ENCODE measurements at regions not wholly inside any gene's neighbourhood (a gene's known extent, or its start where the extent isn't known, plus 50 kb on each side); places are given as distances from the start of the nearest gene placed in this dataset.

DNA sequence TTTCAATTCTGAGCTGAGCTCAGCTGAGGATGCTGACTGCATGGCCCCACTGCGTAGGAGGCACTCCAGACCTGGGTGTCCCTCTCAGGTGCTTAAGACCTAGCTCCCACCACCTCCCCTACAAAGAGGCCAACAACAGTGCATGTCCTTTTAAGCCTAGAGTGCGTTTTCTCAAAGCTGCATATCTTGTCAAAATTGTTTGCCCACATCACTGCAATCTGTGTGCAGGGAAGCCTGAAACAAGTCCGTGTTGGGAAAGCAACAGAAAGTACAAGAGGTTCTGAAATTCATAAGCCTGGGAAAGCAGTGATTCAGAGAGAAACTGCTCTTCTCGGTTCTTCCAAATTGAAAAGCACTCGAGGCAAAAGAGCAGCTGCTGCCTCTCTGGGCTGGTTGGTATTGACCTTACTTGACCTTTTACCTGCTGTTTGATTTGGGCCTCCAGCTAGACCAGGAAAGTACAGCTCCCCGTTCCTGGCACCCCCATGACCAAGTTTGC lies 238.4 kb downstream of the NR2F1-AS1 start:
- ATAC-seq (peak; percentile 36; the same call in 2 of the 3 replicates), DNase-seq (ENCODE audit: low spot score) (no peak)
- Mint-ChIP-seq H3K4me3 (no peak overlapping the region), H3K4me1 (peaks cover 6% of the 10 kb centered on the region; the same call in 2 of the 3 replicates), H3K27me3 (ENCODE audit: insufficient read depth, low read depth, poor library complexity) (no peaks in the 10 kb centered on the region), H3K27ac (no peak overlapping the region), H3K9me3 (peaks cover 3% of the 10 kb centered on the region; the same call in 1 of the 3 replicates), H3K36me3 (ENCODE audit: low read depth) (no peaks in the 10 kb centered on the region)
- Histone ChIP-seq H2AFZ (peak overlapping the region; percentile 95), H3K79me2 (replicated peaks; ENCODE audit: insufficient read depth) (no peaks in the 10 kb centered on the region), H3K27ac (ENCODE audit: low read depth) (no peak overlapping the region), H3K4me2 (no peak overlapping the region), H3K27me3 (ENCODE audit: insufficient read depth) (no peaks in the 10 kb centered on the region), H3F3A (replicated peaks; ENCODE audit: low read depth) (no peaks in the 10 kb centered on the region), H3K4me3 (no peak overlapping the region), H3K4me1 (ENCODE audit: insufficient read depth) (no peaks in the 10 kb centered on the region), H4K20me1 (replicated peaks; ENCODE audit: insufficient read depth) (no peaks in the 10 kb centered on the region), H3K36me3 (ENCODE audit: insufficient read depth) (no peaks in the 10 kb centered on the region), H3K9me2 (ENCODE audit: insufficient read depth) (no peaks in the 10 kb centered on the region; the same call in 1 of the 2 replicates)
- TF ChIP-seq NANOG (IDR thresholded peaks at IDR 0.05; ENCODE audit: borderline replicate concordance): no peak
- TF ChIP-seq ZNF114 (CRISPR knock-in tag; IDR thresholded peaks at IDR 0.05): no peak
- TF ChIP-seq STAT1 (IDR thresholded peaks at IDR 0.05; ENCODE audit: unreplicated experiment): no peak
- TF ChIP-seq, protein P1, sequence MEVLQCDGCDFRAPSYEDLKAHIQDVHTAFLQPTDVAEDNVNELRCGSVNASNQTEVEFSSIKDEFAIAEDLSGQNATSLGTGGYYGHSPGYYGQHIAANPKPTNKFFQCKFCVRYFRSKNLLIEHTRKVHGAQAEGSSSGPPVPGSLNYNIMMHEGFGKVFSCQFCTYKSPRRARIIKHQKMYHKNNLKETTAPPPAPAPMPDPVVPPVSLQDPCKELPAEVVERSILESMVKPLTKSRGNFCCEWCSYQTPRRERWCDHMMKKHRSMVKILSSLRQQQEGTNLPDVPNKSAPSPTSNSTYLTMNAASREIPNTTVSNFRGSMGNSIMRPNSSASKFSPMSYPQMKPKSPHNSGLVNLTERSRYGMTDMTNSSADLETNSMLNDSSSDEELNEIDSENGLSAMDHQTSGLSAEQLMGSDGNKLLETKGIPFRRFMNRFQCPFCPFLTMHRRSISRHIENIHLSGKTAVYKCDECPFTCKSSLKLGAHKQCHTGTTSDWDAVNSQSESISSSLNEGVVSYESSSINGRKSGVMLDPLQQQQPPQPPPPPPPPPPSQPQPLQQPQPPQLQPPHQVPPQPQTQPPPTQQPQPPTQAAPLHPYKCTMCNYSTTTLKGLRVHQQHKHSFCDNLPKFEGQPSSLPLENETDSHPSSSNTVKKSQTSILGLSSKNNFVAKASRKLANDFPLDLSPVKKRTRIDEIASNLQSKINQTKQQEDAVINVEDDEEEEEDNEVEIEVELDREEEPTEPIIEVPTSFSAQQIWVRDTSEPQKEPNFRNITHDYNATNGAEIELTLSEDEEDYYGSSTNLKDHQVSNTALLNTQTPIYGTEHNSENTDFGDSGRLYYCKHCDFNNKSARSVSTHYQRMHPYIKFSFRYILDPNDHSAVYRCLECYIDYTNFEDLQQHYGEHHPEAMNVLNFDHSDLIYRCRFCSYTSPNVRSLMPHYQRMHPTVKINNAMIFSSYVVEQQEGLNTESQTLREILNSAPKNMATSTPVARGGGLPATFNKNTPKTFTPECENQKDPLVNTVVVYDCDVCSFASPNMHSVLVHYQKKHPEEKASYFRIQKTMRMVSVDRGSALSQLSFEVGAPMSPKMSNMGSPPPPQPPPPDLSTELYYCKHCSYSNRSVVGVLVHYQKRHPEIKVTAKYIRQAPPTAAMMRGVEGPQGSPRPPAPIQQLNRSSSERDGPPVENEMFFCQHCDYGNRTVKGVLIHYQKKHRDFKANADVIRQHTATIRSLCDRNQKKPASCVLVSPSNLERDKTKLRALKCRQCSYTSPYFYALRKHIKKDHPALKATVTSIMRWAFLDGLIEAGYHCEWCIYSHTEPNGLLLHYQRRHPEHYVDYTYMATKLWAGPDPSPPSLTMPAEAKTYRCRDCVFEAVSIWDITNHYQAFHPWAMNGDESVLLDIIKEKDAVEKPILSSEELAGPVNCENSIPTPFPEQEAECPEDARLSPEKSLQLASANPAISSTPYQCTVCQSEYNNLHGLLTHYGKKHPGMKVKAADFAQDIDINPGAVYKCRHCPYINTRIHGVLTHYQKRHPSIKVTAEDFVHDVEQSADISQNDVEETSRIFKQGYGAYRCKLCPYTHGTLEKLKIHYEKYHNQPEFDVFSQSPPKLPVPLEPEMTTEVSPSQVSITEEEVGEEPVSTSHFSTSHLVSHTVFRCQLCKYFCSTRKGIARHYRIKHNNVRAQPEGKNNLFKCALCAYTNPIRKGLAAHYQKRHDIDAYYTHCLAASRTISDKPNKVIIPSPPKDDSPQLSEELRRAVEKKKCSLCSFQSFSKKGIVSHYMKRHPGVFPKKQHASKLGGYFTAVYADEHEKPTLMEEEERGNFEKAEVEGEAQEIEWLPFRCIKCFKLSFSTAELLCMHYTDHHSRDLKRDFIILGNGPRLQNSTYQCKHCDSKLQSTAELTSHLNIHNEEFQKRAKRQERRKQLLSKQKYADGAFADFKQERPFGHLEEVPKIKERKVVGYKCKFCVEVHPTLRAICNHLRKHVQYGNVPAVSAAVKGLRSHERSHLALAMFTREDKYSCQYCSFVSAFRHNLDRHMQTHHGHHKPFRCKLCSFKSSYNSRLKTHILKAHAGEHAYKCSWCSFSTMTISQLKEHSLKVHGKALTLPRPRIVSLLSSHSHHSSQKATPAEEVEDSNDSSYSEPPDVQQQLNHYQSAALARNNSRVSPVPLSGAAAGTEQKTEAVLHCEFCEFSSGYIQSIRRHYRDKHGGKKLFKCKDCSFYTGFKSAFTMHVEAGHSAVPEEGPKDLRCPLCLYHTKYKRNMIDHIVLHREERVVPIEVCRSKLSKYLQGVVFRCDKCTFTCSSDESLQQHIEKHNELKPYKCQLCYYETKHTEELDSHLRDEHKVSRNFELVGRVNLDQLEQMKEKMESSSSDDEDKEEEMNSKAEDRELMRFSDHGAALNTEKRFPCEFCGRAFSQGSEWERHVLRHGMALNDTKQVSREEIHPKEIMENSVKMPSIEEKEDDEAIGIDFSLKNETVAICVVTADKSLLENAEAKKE (CRISPR knock-in tag; IDR thresholded peaks at IDR 0.05): no peak
- no peak for TF ChIP-seq POLR2AphosphoS5 (IDR thresholded peaks at IDR 0.05; ENCODE audit: low read depth)
- TF ChIP-seq, protein P2, sequence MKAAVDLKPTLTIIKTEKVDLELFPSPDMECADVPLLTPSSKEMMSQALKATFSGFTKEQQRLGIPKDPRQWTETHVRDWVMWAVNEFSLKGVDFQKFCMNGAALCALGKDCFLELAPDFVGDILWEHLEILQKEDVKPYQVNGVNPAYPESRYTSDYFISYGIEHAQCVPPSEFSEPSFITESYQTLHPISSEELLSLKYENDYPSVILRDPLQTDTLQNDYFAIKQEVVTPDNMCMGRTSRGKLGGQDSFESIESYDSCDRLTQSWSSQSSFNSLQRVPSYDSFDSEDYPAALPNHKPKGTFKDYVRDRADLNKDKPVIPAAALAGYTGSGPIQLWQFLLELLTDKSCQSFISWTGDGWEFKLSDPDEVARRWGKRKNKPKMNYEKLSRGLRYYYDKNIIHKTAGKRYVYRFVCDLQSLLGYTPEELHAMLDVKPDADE (IDR thresholded peaks at IDR 0.05): no peak
- TF ChIP-seq, protein P3, sequence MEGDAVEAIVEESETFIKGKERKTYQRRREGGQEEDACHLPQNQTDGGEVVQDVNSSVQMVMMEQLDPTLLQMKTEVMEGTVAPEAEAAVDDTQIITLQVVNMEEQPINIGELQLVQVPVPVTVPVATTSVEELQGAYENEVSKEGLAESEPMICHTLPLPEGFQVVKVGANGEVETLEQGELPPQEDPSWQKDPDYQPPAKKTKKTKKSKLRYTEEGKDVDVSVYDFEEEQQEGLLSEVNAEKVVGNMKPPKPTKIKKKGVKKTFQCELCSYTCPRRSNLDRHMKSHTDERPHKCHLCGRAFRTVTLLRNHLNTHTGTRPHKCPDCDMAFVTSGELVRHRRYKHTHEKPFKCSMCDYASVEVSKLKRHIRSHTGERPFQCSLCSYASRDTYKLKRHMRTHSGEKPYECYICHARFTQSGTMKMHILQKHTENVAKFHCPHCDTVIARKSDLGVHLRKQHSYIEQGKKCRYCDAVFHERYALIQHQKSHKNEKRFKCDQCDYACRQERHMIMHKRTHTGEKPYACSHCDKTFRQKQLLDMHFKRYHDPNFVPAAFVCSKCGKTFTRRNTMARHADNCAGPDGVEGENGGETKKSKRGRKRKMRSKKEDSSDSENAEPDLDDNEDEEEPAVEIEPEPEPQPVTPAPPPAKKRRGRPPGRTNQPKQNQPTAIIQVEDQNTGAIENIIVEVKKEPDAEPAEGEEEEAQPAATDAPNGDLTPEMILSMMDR (conservative IDR thresholded peaks at IDR 0.05; ENCODE audit: low read depth in 2 of 2): no peak
- no peak for TF ChIP-seq CREB1 (CRISPR knock-in tag; IDR thresholded peaks at IDR 0.05; ENCODE audit: low read depth)
- TF ChIP-seq EZH2 (IDR thresholded peaks at IDR 0.05; ENCODE audit: low read depth, unreplicated experiment): no peak
- TF ChIP-seq, protein P4, sequence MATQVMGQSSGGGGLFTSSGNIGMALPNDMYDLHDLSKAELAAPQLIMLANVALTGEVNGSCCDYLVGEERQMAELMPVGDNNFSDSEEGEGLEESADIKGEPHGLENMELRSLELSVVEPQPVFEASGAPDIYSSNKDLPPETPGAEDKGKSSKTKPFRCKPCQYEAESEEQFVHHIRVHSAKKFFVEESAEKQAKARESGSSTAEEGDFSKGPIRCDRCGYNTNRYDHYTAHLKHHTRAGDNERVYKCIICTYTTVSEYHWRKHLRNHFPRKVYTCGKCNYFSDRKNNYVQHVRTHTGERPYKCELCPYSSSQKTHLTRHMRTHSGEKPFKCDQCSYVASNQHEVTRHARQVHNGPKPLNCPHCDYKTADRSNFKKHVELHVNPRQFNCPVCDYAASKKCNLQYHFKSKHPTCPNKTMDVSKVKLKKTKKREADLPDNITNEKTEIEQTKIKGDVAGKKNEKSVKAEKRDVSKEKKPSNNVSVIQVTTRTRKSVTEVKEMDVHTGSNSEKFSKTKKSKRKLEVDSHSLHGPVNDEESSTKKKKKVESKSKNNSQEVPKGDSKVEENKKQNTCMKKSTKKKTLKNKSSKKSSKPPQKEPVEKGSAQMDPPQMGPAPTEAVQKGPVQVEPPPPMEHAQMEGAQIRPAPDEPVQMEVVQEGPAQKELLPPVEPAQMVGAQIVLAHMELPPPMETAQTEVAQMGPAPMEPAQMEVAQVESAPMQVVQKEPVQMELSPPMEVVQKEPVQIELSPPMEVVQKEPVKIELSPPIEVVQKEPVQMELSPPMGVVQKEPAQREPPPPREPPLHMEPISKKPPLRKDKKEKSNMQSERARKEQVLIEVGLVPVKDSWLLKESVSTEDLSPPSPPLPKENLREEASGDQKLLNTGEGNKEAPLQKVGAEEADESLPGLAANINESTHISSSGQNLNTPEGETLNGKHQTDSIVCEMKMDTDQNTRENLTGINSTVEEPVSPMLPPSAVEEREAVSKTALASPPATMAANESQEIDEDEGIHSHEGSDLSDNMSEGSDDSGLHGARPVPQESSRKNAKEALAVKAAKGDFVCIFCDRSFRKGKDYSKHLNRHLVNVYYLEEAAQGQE (IDR thresholded peaks at IDR 0.05; ENCODE audit: unreplicated experiment): no peak
- no peak for TF ChIP-seq EZH2phosphoT487 (IDR thresholded peaks at IDR 0.05; ENCODE audit: unreplicated experiment)
- TF ChIP-seq JUNB (IDR thresholded peaks at IDR 0.05; ENCODE audit: unreplicated experiment): no peak
- no peak for TF ChIP-seq ZNF331 (CRISPR knock-in tag; IDR thresholded peaks at IDR 0.05; ENCODE audit: low read depth)

Data from GM23338 (cell line).